ENCODE measurements at regions not wholly inside any gene's neighbourhood (a gene's known extent, or its start where the extent isn't known, plus 50 kb on each side); places are given as distances from the start of the nearest gene placed in this dataset.

GRCh38 chr1:192740214-192740613 lies 68.6 kb upstream of the RGS2 start:
- no peak overlapping the region for H3K4me2 ChIP-seq (ENCODE audit: insufficient read depth, low read length)
- in situ Hi-C loops (cut with MboI) (no loop called here), intact Hi-C loops (cut with micrococcal nuclease) (no loop called here)
- no peaks in the 10 kb centered on the region for H3K79me2 ChIP-seq (ENCODE audit: control insufficient read depth, insufficient read depth, low read length)
- H4K20me1 ChIP-seq (replicated peaks; ENCODE audit: control insufficient read depth, insufficient read depth, low read length), result no peaks in the 10 kb centered on the region
- TF ChIP-seq ZNF518B (CRISPR knock-in tag; IDR thresholded peaks at IDR 0.05) (no peak), C11orf30 (IDR thresholded peaks at IDR 0.05; ENCODE audit: low read depth) (peak; percentile 66; the same call in 1 of the 2 replicates), SAFB2 (IDR thresholded peaks at IDR 0.05; ENCODE audit: borderline replicate concordance, low read depth, low read length, severe bottlenecking) (no peak), HMG20B (CRISPR knock-in tag; IDR thresholded peaks at IDR 0.05) (no peak), MAFF (IDR thresholded peaks at IDR 0.05; ENCODE audit: low read length) (peak; percentile 22; the same call in 1 of the 2 replicates), RHOXF2B (CRISPR knock-in tag; conservative IDR thresholded peaks at IDR 0.05) (no peak), KHSRP (IDR thresholded peaks at IDR 0.05) (no peak), NFIC (IDR thresholded peaks at IDR 0.05) (no peak), HSF4 (CRISPR knock-in tag; IDR thresholded peaks at IDR 0.05; ENCODE audit: borderline replicate concordance) (no peak), MXI1 (IDR thresholded peaks at IDR 0.05; ENCODE audit: low read depth, low read length) (no peak), ZNF316 (IDR thresholded peaks at IDR 0.05) (peak; percentile 94)
- no peaks in the 10 kb centered on the region for H3K4me1 ChIP-seq (replicated peaks in 1 of 2; ENCODE audit: control insufficient read depth in 2 of 2, insufficient read depth in 2 of 2, low read length in 2 of 2)
- CTCF ChIA-PET (ENCODE audit: low intra/inter-chr PET ratio), result interaction anchor here (0.6 kb wide), 1 partner anchor 316 kb away, joined by 3 read pairs; no protein-coding TSS in a partner anchor
- 0% methylated on average over 1 of the region's 1 CpG for WGBS (ENCODE audit: insufficient coverage, low coverage, missing lambda C conversion rate)
- ATAC-seq, result no peak
- H3K27me3 ChIP-seq (ENCODE audit: control insufficient read depth in 2 of 2, insufficient read depth in 2 of 2, low read length in 2 of 2), result no peaks in the 10 kb centered on the region
- no TSS peak for BruUV-seq (replicated peaks)
- FAIRE-seq, result no peak
- no peaks in the 10 kb centered on the region for H3K9me1 ChIP-seq (ENCODE audit: control insufficient read depth, insufficient read depth, low read length)
- POLR2A ChIA-PET, result no interaction called here
- no peak overlapping the region for H2AFZ ChIP-seq (ENCODE audit: low read depth, low read length)
- H3K27ac ChIP-seq (ENCODE audit: extremely low read depth, low read depth, low read length), result no peak overlapping the region
- H3K36me3 ChIP-seq (ENCODE audit: control insufficient read depth, insufficient read depth, low read length), result no peaks in the 10 kb centered on the region
- no peak overlapping the region for H3K9ac ChIP-seq (ENCODE audit: insufficient read depth in 1 of 2, low read depth in 2 of 2, low read length in 2 of 2)
- no peak overlapping the region for H3K4me3 ChIP-seq
- H3K9me3 ChIP-seq (replicated peaks; ENCODE audit: control insufficient read depth, insufficient read depth, low read depth, low read length), result no peaks in the 10 kb centered on the region
- DNase-seq (ENCODE audit: extremely low read depth in 1 of 4, low spot score in 3 of 4), result no peak

Measured in K562 (cell line).